ENCODE measurements at regions not wholly inside any gene's neighbourhood (a gene's known extent, or its start where the extent isn't known, plus 50 kb on each side); places are given as distances from the start of the nearest gene placed in this dataset.

- no peak for TF ChIP-seq TARDBP (IDR thresholded peaks at IDR 0.05; ENCODE audit: borderline replicate concordance)
- TF ChIP-seq, protein P1, sequence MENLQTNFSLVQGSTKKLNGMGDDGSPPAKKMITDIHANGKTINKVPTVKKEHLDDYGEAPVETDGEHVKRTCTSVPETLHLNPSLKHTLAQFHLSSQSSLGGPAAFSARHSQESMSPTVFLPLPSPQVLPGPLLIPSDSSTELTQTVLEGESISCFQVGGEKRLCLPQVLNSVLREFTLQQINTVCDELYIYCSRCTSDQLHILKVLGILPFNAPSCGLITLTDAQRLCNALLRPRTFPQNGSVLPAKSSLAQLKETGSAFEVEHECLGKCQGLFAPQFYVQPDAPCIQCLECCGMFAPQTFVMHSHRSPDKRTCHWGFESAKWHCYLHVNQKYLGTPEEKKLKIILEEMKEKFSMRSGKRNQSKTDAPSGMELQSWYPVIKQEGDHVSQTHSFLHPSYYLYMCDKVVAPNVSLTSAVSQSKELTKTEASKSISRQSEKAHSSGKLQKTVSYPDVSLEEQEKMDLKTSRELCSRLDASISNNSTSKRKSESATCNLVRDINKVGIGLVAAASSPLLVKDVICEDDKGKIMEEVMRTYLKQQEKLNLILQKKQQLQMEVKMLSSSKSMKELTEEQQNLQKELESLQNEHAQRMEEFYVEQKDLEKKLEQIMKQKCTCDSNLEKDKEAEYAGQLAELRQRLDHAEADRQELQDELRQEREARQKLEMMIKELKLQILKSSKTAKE (IDR thresholded peaks at IDR 0.05; ENCODE audit: low read depth, poor library complexity, severe bottlenecking): no peak
- TF ChIP-seq HDAC2 (IDR thresholded peaks at IDR 0.05): no peak
- TF ChIP-seq CBFB (IDR thresholded peaks at IDR 0.05; ENCODE audit: low read depth): no peak
- no peak for TF ChIP-seq POLR2A (IDR thresholded peaks at IDR 0.05; ENCODE audit: low read depth, low read length)
- TF ChIP-seq IRF3 (IDR thresholded peaks at IDR 0.05): no peak
- TF ChIP-seq CTCF (IDR thresholded peaks at IDR 0.05 in 2 of 3, conservative IDR thresholded peaks at IDR 0.05 in 1 of 3; ENCODE audit: control insufficient read depth in 2 of 3, extremely low read depth in 1 of 3, insufficient read depth in 1 of 3, low read depth in 3 of 3, low read length in 3 of 3): no peak
- TF ChIP-seq ELK1 (IDR thresholded peaks at IDR 0.05; ENCODE audit: low read depth, low read length): no peak
- TF ChIP-seq SMC3 (IDR thresholded peaks at IDR 0.05; ENCODE audit: borderline replicate concordance, low read length): no peak
- no peak for TF ChIP-seq SREBF2 (IDR thresholded peaks at IDR 0.05; ENCODE audit: low read length)
- TF ChIP-seq, protein P2, sequence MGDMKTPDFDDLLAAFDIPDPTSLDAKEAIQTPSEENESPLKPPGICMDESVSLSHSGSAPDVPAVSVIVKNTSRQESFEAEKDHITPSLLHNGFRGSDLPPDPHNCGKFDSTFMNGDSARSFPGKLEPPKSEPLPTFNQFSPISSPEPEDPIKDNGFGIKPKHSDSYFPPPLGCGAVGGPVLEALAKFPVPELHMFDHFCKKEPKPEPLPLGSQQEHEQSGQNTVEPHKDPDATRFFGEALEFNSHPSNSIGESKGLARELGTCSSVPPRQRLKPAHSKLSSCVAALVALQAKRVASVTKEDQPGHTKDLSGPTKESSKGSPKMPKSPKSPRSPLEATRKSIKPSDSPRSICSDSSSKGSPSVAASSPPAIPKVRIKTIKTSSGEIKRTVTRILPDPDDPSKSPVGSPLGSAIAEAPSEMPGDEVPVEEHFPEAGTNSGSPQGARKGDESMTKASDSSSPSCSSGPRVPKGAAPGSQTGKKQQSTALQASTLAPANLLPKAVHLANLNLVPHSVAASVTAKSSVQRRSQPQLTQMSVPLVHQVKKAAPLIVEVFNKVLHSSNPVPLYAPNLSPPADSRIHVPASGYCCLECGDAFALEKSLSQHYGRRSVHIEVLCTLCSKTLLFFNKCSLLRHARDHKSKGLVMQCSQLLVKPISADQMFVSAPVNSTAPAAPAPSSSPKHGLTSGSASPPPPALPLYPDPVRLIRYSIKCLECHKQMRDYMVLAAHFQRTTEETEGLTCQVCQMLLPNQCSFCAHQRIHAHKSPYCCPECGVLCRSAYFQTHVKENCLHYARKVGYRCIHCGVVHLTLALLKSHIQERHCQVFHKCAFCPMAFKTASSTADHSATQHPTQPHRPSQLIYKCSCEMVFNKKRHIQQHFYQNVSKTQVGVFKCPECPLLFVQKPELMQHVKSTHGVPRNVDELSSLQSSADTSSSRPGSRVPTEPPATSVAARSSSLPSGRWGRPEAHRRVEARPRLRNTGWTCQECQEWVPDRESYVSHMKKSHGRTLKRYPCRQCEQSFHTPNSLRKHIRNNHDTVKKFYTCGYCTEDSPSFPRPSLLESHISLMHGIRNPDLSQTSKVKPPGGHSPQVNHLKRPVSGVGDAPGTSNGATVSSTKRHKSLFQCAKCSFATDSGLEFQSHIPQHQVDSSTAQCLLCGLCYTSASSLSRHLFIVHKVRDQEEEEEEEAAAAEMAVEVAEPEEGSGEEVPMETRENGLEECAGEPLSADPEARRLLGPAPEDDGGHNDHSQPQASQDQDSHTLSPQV (IDR thresholded peaks at IDR 0.05): no peak
- no peak for TF ChIP-seq POU2F2 (IDR thresholded peaks at IDR 0.05; ENCODE audit: borderline replicate concordance, low read depth, low read length)
These were observed 193.2 kb upstream of the FOXD3 start for GRCh38 chr1:63129184-63129583.
